Stimulated activated CD4-positive, alpha-beta T cell treated with anti-CD3 and anti-CD28 coated beads, Interleukin-2, amount 100 ng/mL, for 24 hours (primary cell): ENCODE measurements at regions not wholly inside any gene's neighbourhood (a gene's known extent, or its start where the extent isn't known, plus 50 kb on each side); places are given as distances from the start of the nearest gene placed in this dataset.
A peak's percentile ranks its signal among the peaks of the same experiment; 100 is the strongest.

Experiments
- DNase-seq, 2 donors: peaks; one replicate each; pipeline ENCODE4 v3.0.0-alpha.2; 2020

GRCh38 chr16:79808731-79809130, 208.2 kb upstream of the MAF start:
- no peak for DNase-seq

GRCh38 chr16:79806757-79807156, 206.2 kb upstream of the MAF start:
- DNase-seq, result no peak

GRCh38 chr16:79805621-79806020, 205.1 kb upstream of the MAF start:
- DNase-seq, result no peak

- DNase-seq, result no peak
Observed at GRCh38 chr16:79801646-79802045, 201.1 kb upstream of the MAF start.

GRCh38 chr16:79800016-79800608, 199.6 kb upstream of the MAF start:
- DNase-seq, result no peak

GRCh38 chr16:79798416-79799053, 198.0 kb upstream of the MAF start:
- no peak for DNase-seq

- DNase-seq, result no peak
Observed at GRCh38 chr16:79797486-79797885, 196.9 kb upstream of the MAF start.

- no peak for DNase-seq
Observed at GRCh38 chr16:79795556-79795955, 195.0 kb upstream of the MAF start.

- DNase-seq, result no peak
Observed at GRCh38 chr16:79794941-79795340, 194.4 kb upstream of the MAF start.

- DNase-seq, result no peak
Observed at GRCh38 chr16:79792664-79793351, 192.3 kb upstream of the MAF start.

- no peak for DNase-seq
Observed at GRCh38 chr16:79792076-79792475, 191.5 kb upstream of the MAF start.

- no peak for DNase-seq
Observed at GRCh38 chr16:79790854-79791253, 190.3 kb upstream of the MAF start.

GRCh38 chr16:79788949-79789348, 188.4 kb upstream of the MAF start:
- no peak for DNase-seq

GRCh38 chr16:79786389-79786788, 185.9 kb upstream of the MAF start:
- DNase-seq, result no peak

- DNase-seq, result no peak
Observed at GRCh38 chr16:79784007-79784406, 183.5 kb upstream of the MAF start.

- DNase-seq, result no peak
Observed at GRCh38 chr16:79777679-79778078, 177.1 kb upstream of the MAF start.

- no peak for DNase-seq
Observed at GRCh38 chr16:79776243-79776847, 175.8 kb upstream of the MAF start.

GRCh38 chr16:79772784-79773183, 172.2 kb upstream of the MAF start:
- no peak for DNase-seq

GRCh38 chr16:79772048-79772447, 171.5 kb upstream of the MAF start:
- no peak for DNase-seq

GRCh38 chr16:79770244-79771064, 169.9 kb upstream of the MAF start:
- peak; percentile 64 to 79 for DNase-seq

GRCh38 chr16:79769928-79770243, 169.3 kb upstream of the MAF start:
- no peak for DNase-seq

GRCh38 chr16:79769270-79769927, 168.9 kb upstream of the MAF start:
- DNase-seq, result no peak
